DMS 273 (cell line): ENCODE measurements at regions not wholly inside any gene's neighbourhood (a gene's known extent, or its start where the extent isn't known, plus 50 kb on each side); places are given as distances from the start of the nearest gene placed in this dataset.
A peak's percentile ranks its signal among the peaks of the same experiment; 100 is the strongest.

Source experiments
- DNase-seq: peaks from one replicate; lab custom pipeline; 2025; ENCODE audit not compliant: unreplicated experiment; lab: John Stamatoyannopoulos, UW

- DNase-seq = no peak
Observed at GRCh38 chr1:109826930-109827349, 63.2 kb upstream of the EPS8L3 start.

DNA sequence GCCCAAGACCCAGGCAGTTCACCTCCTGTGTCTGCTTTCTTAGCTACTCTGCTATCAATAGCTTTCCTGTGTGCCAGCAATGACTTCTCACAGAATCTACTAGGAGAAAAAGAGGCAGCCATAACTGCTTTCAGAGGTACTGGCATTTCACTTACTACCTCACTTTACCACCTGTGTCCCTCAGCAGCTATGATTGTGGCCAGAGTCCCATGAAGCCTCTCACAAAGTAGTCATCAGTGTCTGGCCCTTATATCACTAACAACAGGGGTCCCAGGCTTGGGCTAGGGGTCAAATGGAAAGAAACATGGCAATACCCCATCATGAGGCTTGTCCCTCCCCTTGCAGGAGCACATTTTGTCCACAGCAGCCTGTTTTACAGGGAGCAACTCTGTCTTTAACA lies 62.7 kb upstream of the EPS8L3 start:
- DNase-seq = no peak

DNA sequence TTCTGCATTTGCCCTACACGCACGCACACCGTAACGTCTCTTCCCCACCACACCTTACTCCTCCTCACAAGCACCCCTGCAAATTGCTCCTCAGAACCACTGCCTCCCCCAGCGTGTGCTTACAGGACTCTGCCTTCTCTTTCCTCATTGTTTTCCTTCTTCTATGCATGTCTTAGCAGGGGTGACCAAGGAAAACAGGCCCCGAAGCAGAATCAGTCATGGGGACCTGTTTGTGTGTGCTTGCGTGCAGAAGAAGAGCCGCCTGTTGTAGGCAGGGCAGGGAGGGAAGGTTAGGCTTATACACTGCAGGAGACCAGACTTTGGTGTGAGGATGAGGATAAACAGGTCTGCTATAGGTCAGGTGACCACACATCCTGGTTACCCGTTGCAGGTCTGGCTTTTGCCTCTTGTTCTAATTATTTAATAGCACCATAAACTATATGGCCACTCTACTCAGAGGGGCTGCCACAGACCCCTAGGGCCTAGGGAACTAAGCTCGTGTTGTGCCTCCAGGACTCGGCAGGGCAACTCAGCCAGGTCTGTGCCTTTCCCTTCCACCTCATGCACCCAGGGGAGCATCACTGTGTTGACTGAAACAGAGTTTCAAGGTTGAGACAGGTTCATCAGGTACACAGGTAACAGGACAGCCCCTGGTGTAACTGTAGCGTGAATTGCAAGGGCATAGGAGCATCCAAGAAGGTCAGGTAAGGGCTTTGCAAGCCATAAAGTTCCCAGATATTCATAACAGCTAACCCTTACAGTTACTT lies 60.8 kb upstream of the EPS8L3 start:
- DNase-seq = no peak

- no peak for DNase-seq
Observed at GRCh38 chr1:109823543-109824348, 60.0 kb upstream of the EPS8L3 start.

DNA sequence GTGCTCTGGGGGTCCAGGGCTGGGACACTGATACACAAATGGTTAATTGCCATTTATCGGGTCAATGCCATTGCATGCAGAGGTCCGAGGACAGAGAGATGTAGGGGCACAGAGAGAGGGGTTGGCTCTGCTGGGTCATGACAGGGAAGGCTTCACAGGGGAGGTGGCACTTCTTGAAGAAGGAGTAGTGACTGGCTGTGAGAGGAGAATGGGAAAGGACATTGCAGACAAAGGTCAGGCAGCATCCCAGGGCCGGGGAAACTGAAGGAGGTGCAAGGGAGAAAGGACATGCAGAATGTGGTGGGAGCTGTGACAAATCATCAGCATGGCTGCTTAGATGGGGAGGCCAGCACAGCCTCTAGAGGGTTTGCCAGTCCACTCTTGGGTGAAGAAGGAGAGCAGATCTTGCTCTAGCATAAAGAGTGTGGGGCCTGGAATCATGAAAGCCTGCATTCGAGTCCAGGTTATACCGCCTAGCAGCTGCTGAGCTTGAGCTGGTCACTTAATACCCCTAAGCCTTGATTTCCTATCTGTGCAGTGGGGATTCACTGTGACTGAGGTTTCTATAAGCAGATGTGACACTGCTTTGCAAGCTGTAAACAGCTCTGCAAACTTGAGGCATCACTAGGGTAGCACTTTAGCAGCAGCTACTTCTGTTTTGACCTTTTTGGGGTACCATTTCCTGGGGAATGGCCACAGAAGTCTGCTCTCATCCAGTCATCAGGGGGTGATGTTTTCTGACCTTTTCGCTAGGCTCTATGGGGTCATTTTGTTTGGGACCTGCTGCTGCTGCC lies 59.2 kb upstream of the EPS8L3 start:
- DNase-seq = no peak

GRCh38 chr1:109821831-109822745 lies 58.4 kb upstream of the EPS8L3 start:
- no peak for DNase-seq

- no peak for DNase-seq
Observed at GRCh38 chr1:109821221-109821669, 57.5 kb upstream of the EPS8L3 start.

GRCh38 chr1:109819906-109820305 lies 56.2 kb upstream of the EPS8L3 start:
- no peak for DNase-seq

DNA sequence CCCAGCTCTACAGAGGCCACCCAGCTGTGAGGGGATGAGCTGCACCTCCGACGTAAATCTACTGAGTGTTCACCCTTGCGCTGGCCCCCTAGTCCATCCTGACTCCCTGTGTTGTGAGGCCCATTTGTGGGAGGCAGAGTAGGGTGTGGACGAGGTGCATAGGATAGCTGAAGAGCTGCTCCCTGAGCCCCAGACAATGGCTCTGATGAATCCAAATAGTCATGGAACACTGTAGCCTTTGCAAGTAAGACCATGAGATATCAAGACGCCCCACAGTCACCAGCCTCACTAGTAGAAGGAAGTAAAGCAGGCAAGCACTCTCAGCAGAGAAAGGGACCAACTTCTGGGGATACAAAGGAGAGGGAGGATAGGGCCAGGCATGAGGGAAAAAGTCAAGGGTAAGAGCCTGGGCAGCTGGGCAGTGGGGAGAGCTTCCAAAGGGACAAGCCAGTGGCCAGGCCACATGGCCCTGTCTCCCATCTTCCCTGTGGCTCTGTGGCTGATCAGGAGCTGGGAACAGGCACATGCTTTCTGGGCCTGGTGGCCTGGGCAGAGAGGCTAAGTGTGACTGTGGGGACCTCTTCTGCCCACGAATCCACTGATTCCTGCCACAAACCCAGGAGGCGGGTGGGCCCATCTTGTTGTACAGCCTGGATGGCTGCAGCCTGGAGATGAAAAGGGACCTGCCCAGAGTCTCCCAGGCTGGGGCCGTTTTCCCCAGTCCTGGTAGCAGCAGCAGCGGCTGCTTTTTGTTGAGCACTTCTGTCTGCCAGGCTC lies 55.5 kb upstream of the EPS8L3 start:
- DNase-seq = no peak

GRCh38 chr1:109818271-109818987 lies 54.7 kb upstream of the EPS8L3 start:
- no peak for DNase-seq

- DNase-seq = no peak
Observed at GRCh38 chr1:109817881-109818270, 54.2 kb upstream of the EPS8L3 start.

DNA sequence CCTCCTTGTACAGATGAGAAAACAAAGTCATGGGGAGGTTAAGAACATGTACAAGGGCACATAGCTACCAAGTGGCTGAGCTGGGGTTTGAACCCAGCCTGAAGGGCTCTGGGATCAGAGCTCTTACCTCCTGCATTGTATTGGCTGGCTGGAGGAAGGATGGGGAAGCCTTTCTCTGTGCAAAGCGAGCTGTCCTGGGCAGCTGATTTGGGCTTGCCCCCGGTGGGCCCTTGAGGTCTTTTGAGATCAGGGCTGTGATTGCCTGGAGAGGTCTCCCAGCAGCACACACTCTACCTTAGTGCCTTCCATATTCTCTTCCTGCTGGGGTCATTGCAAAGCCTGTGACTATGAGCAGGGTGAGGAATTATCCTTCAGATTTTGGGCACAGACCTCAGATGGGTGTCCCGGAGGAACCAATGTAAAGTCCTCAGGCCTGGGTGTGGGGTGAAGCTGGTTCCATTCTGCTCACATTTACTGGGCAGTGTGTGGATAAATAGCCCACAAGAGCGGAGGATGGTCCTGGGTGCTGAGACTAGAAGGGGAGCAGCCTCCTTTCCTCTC lies 53.3 kb upstream of the EPS8L3 start:
- DNase-seq = no peak

DNA sequence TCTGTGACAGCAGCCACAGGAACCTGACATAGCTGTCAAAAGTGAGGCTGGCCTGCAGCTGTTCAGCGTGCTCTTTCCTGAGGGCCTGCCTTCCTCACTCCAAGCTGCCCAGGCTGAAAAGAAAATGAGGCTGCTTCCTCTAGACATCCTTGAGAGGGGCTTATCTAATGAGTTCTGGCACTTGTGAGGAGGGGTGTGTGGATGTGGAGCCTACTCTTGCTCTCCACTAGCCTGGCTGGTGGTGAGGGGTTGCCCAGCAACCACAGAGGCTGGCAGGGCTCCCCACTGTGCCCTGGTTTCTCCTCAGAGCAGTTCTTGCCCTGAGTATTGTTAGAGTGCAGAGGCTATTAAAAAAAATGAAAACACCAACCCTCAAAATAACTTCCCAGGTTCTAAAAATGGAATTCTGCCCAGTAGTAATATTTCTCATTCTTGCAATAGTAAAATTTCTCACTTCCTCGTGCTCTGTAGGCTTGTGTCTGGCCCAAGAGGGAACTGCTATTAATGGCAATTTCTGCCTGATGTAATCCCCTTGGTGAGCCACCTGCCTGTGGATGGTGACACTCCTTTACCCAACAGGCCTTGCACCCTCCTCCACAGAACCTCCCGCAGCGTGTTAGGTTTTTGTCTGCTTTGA lies 52.6 kb upstream of the EPS8L3 start:
- DNase-seq = no peak

DNA sequence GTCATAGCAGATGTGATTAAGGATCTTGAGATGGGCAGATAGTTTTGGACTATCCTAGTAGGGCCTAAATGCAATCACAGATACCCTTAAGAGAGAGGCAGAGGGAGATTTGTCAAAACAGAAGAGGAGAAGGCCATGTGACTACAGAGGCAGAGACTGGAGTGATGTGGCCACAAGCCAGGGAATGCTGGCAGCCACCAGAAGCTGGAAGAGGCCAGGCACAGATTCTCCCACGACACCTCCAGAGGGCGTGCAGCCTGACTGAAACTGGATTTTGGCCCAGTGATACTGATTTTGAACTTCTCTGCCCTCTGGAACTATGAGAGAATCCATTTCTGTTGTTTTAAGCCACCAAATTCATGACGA lies 52.1 kb upstream of the EPS8L3 start:
- peak; percentile 42 for DNase-seq

GRCh38 chr1:109814993-109815786 lies 51.5 kb upstream of the EPS8L3 start:
- no peak for DNase-seq

DNA sequence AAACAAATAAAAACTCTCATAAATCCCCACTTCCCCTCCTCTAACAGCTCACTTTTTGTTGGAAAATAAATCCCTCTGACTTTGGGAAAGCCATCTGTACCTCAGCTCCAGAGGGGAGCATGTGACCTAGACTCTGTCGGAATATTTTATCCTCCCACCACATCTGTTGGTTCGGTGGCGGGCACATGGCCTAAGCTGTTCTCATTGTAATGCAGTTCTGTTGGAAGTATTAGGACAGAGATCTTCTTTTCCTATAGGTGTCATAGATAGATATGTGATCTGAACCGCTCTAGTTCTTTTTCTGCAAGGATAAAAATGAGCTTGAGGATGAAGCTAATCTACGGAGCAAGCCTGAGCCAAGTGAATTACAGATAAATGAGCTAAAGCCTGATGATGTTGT lies 50.5 kb upstream of the EPS8L3 start:
- DNase-seq = peak; percentile 93
